ENCODE measurements at regions not wholly inside any gene's neighbourhood (a gene's known extent, or its start where the extent isn't known, plus 50 kb on each side); places are given as distances from the start of the nearest gene placed in this dataset.

DNA sequence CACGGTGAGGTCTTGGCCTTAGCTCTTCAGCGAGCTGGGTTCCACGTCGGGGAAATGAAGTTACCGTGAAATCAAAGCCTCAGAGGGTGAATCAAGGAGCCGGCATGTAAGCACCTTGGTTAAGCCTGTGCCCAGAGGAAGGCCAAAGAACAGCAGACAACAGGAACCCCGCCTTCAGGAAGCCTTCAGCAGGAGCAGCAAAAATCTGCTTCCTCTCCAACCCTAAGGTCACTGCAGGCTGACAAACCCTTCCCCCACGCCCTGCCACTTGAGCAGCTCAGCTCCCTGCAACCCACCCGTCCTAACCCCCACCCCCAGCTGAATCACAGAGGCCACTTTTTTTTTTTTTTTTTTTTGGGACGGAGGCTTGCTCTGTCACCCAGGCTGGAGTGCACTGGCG lies 72.9 kb upstream of the LTA4H start:
- TF ChIP-seq, protein P1, sequence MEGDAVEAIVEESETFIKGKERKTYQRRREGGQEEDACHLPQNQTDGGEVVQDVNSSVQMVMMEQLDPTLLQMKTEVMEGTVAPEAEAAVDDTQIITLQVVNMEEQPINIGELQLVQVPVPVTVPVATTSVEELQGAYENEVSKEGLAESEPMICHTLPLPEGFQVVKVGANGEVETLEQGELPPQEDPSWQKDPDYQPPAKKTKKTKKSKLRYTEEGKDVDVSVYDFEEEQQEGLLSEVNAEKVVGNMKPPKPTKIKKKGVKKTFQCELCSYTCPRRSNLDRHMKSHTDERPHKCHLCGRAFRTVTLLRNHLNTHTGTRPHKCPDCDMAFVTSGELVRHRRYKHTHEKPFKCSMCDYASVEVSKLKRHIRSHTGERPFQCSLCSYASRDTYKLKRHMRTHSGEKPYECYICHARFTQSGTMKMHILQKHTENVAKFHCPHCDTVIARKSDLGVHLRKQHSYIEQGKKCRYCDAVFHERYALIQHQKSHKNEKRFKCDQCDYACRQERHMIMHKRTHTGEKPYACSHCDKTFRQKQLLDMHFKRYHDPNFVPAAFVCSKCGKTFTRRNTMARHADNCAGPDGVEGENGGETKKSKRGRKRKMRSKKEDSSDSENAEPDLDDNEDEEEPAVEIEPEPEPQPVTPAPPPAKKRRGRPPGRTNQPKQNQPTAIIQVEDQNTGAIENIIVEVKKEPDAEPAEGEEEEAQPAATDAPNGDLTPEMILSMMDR (conservative IDR thresholded peaks at IDR 0.05 in 1 of 2, IDR thresholded peaks at IDR 0.05 in 1 of 2; ENCODE audit: extremely low read depth in 1 of 2, insufficient read depth in 1 of 2, low read depth in 1 of 2, low read length in 2 of 2), result no peak
- no peak for TF ChIP-seq EZH2 (IDR thresholded peaks at IDR 0.05; ENCODE audit: borderline replicate concordance, low read length)
